GM23338 (cell line): ENCODE measurements at regions not wholly inside any gene's neighbourhood (a gene's known extent, or its start where the extent isn't known, plus 50 kb on each side); places are given as distances from the start of the nearest gene placed in this dataset.

Source experiments
- ATAC-seq: fragments of 200-7000 bp; cut with Tn5 transposase; 3 replicates; pipeline ENCODE4 v1.9.1; 2020
- DNase-seq: peaks from one replicate; pipeline ENCODE4 v3.0.0-alpha.2; 2015; ENCODE audit warnings: low spot score
- H2AFZ ChIP-seq: fragments of 200-600 bp; sonication (generic); 2 replicates; pipeline ENCODE4 v1.8.0; 2016; ENCODE audit warnings: antibody characterized with exemption, mild to moderate bottlenecking, moderate library complexity
- H3F3A ChIP-seq: fragments of 200-600 bp; sonication (generic); replicated peaks from 2 replicates; pipeline ENCODE4 v1.8.0; 2017; ENCODE audit warnings: antibody characterized with exemption, mixed run types, low read depth
- H3K27ac ChIP-seq: fragments of 200-600 bp; sonication (generic); 2 replicates; pipeline ENCODE4 v1.6.1; 2016; ENCODE audit warnings: low read depth
- H3K27me3 ChIP-seq: fragments of 200-600 bp; sonication (generic); 2 replicates; pipeline ENCODE4 v1.8.0; 2016; ENCODE audit warnings: mild to moderate bottlenecking, mixed run types, moderate library complexity; ENCODE audit not compliant: insufficient read depth
- H3K36me3 ChIP-seq: fragments of 200-600 bp; sonication (generic); 2 replicates; pipeline ENCODE4 v1.8.0; 2016; ENCODE audit warnings: mild to moderate bottlenecking; ENCODE audit not compliant: insufficient read depth
- H3K4me1 ChIP-seq: fragments of 200-600 bp; sonication (generic); 2 replicates; pipeline ENCODE4 v1.8.0; 2016; ENCODE audit warnings: mild to moderate bottlenecking, moderate library complexity; ENCODE audit not compliant: insufficient read depth
- H3K4me2 ChIP-seq: fragments of 200-600 bp; sonication (generic); 2 replicates; pipeline ENCODE4 v1.7.1; 2017; ENCODE audit warnings: mixed run types
- H3K4me3 ChIP-seq: fragments of 200-600 bp; sonication (generic); 2 replicates; pipeline ENCODE4 v1.6.1; 2016; ENCODE audit warnings: mixed run types
- H3K79me2 ChIP-seq: fragments of 200-600 bp; sonication (generic); replicated peaks from 2 replicates; pipeline ENCODE4 v1.8.0; 2017; ENCODE audit warnings: mild to moderate bottlenecking; ENCODE audit not compliant: insufficient read depth
- H3K9me2 ChIP-seq: fragments of 200-600 bp; sonication (generic); 2 replicates; pipeline ENCODE4 v1.8.0; 2017; ENCODE audit not compliant: insufficient read depth
- H4K20me1 ChIP-seq: fragments of 200-600 bp; sonication (generic); replicated peaks from 2 replicates; pipeline ENCODE4 v1.8.0; 2017; ENCODE audit warnings: mild to moderate bottlenecking; ENCODE audit not compliant: insufficient read depth
- H3K27ac Mint-ChIP-seq: 2 replicates; pipeline ENCODE4 v1.8.0; 2020; ENCODE audit warnings: inconsistent platforms, mild to moderate bottlenecking, moderate library complexity, mixed read lengths
- H3K27me3 Mint-ChIP-seq: 3 replicates; pipeline ENCODE4 v1.8.0; 2022; ENCODE audit warnings: low read depth, mild to moderate bottlenecking, moderate library complexity, mixed read lengths, inconsistent platforms; ENCODE audit not compliant: insufficient read depth, poor library complexity
- H3K36me3 Mint-ChIP-seq: 3 replicates; pipeline ENCODE4 v1.8.0; 2021; ENCODE audit warnings: low read depth, mild to moderate bottlenecking, inconsistent platforms, moderate library complexity, mixed read lengths
- H3K4me1 Mint-ChIP-seq: 3 replicates; pipeline ENCODE4 v1.8.0; 2020; ENCODE audit warnings: mild to moderate bottlenecking, inconsistent platforms, mixed read lengths
- H3K4me3 Mint-ChIP-seq: 3 replicates; pipeline ENCODE4 v1.8.0; 2021; ENCODE audit warnings: moderate library complexity, mild to moderate bottlenecking, inconsistent platforms, mixed read lengths
- H3K9me3 Mint-ChIP-seq: 3 replicates; pipeline ENCODE4 v1.8.0; 2020; ENCODE audit warnings: moderate library complexity, mild to moderate bottlenecking, inconsistent platforms, mixed read lengths
- CREB1 ChIP-seq: fragments of 250-450 bp; sonication (Bioruptor Pico); IDR thresholded peaks from 2 replicates; pipeline ENCODE4 v1.5.0; 2020; ENCODE audit warnings: low read depth, mild to moderate bottlenecking, moderate library complexity
- CTCF ChIP-seq, 2 experiments: fragments of 200-600 bp in 1 of 2; sonication (generic) in 1 of 2; conservative IDR thresholded peaks; 2 replicates each; pipeline versions ENCODE4 v1.5.1 to v1.6.1; 2016 to 2017; ENCODE audit warnings: antibody characterized with exemption in 2 of 2, low read depth in 2 of 2, mild to moderate bottlenecking in 2 of 2, moderate library complexity in 1 of 2
- ETS1 ChIP-seq: IDR thresholded peaks from 2 replicates; pipeline ENCODE4 v1.6.1; 2016; ENCODE audit warnings: antibody characterized with exemption
- EZH2 ChIP-seq: fragments of 200-600 bp; sonication (generic); IDR thresholded peaks from one replicate; pipeline ENCODE4 v1.8.0; 2017; ENCODE audit warnings: antibody characterized with exemption, mild to moderate bottlenecking, low read depth; ENCODE audit not compliant: unreplicated experiment
- EZH2phosphoT487 ChIP-seq: fragments of 200-600 bp; sonication (generic); IDR thresholded peaks from one replicate; pipeline ENCODE4 v1.8.1; 2018; ENCODE audit warnings: antibody characterized with exemption; ENCODE audit not compliant: unreplicated experiment
- JUNB ChIP-seq: IDR thresholded peaks from one replicate; pipeline ENCODE4 v1.6.1; 2016; ENCODE audit warnings: antibody characterized with exemption; ENCODE audit not compliant: unreplicated experiment
- NANOG ChIP-seq: IDR thresholded peaks from 2 replicates; pipeline ENCODE4 v1.6.1; 2016; ENCODE audit warnings: antibody characterized with exemption, borderline replicate concordance
- POLR2AphosphoS5 ChIP-seq: IDR thresholded peaks from 2 replicates; pipeline ENCODE4 v1.6.1; 2016; ENCODE audit warnings: antibody characterized with exemption, low read depth
- ZNF114 ChIP-seq: fragments of 250-450 bp; sonication (Bioruptor Pico); IDR thresholded peaks from 2 replicates; pipeline ENCODE4 v1.5.0; 2020; ENCODE audit warnings: mild to moderate bottlenecking, moderate library complexity
- ZNF331 ChIP-seq: fragments of 250-450 bp; sonication (Bioruptor Pico); IDR thresholded peaks from 2 replicates; pipeline ENCODE4 v1.5.0; 2020; ENCODE audit warnings: low read depth, mild to moderate bottlenecking, moderate library complexity
- ZNF462 ChIP-seq: fragments of 250-450 bp; sonication (Bioruptor Pico); IDR thresholded peaks from 2 replicates; pipeline ENCODE4 v1.5.0; 2020; ENCODE audit warnings: mild to moderate bottlenecking, moderate library complexity

- TF ChIP-seq EZH2phosphoT487 (no peak), ZNF331 (CRISPR knock-in tag) (no peak)
- DNase-seq: no peak
- Histone ChIP-seq H4K20me1 (no peaks in the 10 kb centered on the region; the same call in 1 of the 2 replicates), H3K36me3 (no peaks in the 10 kb centered on the region), H3K4me2 (no peak overlapping the region), H3K4me3 (no peak overlapping the region), H3K79me2 (no peaks in the 10 kb centered on the region), H3K9me2 (0 out of 2 replicates have a peak, but pooled peaks cover 2% of the 10 kb centered on the region), H3F3A (no peaks in the 10 kb centered on the region), H3K4me1 (no peaks in the 10 kb centered on the region), H3K27ac (no peak overlapping the region), H3K27me3 (no peaks in the 10 kb centered on the region), H2AFZ (no peak overlapping the region)
- H3K27ac Mint-ChIP-seq: no peak overlapping the region
- ATAC-seq: no peak
- no peaks in the 10 kb centered on the region for H3K4me1 Mint-ChIP-seq
- H3K36me3 Mint-ChIP-seq: no peaks in the 10 kb centered on the region
- H3K4me3 Mint-ChIP-seq: no peak overlapping the region
- H3K27me3 Mint-ChIP-seq: no peaks in the 10 kb centered on the region
- H3K9me3 Mint-ChIP-seq: no peaks in the 10 kb centered on the region
These were observed 177.7 kb upstream of the OSR1 start for GRCh38 chr2:19536136-19536535.

- Mint-ChIP-seq H3K27me3 (peaks cover 2% of the 10 kb centered on the region), H3K36me3 (no peaks in the 10 kb centered on the region), H3K9me3 (no peaks in the 10 kb centered on the region), H3K4me3 (no peak overlapping the region), H3K27ac (no peak overlapping the region), H3K4me1 (no peaks in the 10 kb centered on the region)
- Histone ChIP-seq H3K4me2 (no peak overlapping the region), H4K20me1 (no peaks in the 10 kb centered on the region; the same call in 1 of the 2 replicates), H3K4me1 (no peaks in the 10 kb centered on the region), H3K4me3 (no peak overlapping the region), H3K27me3 (no peaks in the 10 kb centered on the region), H3K79me2 (no peaks in the 10 kb centered on the region), H2AFZ (no peak overlapping the region), H3K27ac (no peak overlapping the region), H3F3A (no peaks in the 10 kb centered on the region), H3K36me3 (no peaks in the 10 kb centered on the region), H3K9me2 (0 out of 2 replicates have a peak, but pooled peaks cover 2% of the 10 kb centered on the region)
- no peak for ATAC-seq
- DNase-seq: no peak
- TF ChIP-seq ZNF462 (CRISPR knock-in tag) (no peak), ZNF331 (CRISPR knock-in tag) (no peak), ETS1 (no peak), JUNB (no peak), POLR2AphosphoS5 (no peak), EZH2 (no peak), CREB1 (CRISPR knock-in tag) (no peak), CTCF (conservative IDR thresholded peaks at IDR 0.05; ENCODE audit: low read depth in 2 of 2) (no peak), ZNF114 (CRISPR knock-in tag) (no peak), NANOG (no peak), EZH2phosphoT487 (no peak)
These were observed 174.2 kb upstream of the OSR1 start for GRCh38 chr2:19532547-19533196.
